Neural progenitor cell (in vitro differentiated cells): ENCODE measurements at regions not wholly inside any gene's neighbourhood (a gene's known extent, or its start where the extent isn't known, plus 50 kb on each side); places are given as distances from the start of the nearest gene placed in this dataset.

Experiments
- DNase-seq: peaks from one replicate; pipeline ENCODE4 v3.0.0-alpha.2; 2016; ENCODE audit warnings: low spot score
- H2AFZ ChIP-seq: fragments of 200-600 bp; sonication (generic); replicated peaks from 2 replicates; pipeline ENCODE4 v1.6.1; 2016; ENCODE audit warnings: antibody characterized with exemption
- H3F3A ChIP-seq: fragments of 200-600 bp; sonication (generic); 2 replicates; pipeline ENCODE4 v1.6.1; 2016; ENCODE audit warnings: antibody characterized with exemption, low read depth
- H3K27ac ChIP-seq: fragments of 200-600 bp; sonication (generic); 2 replicates; pipeline ENCODE4 v1.5.1; 2016; ENCODE audit warnings: mild to moderate bottlenecking
- H3K27me3 ChIP-seq: fragments of 200-600 bp; sonication (generic); 2 replicates; pipeline ENCODE4 v1.6.1; 2016; ENCODE audit warnings: mild to moderate bottlenecking, moderate library complexity
- H3K36me3 ChIP-seq: fragments of 200-600 bp; sonication (generic); 2 replicates; pipeline ENCODE4 v1.5.1; 2016
- H3K4me1 ChIP-seq: fragments of 200-600 bp; sonication (generic); 2 replicates; pipeline ENCODE4 v1.6.1; 2016; ENCODE audit warnings: mixed run types
- H3K4me2 ChIP-seq: fragments of 200-600 bp; sonication (generic); 2 replicates; pipeline ENCODE4 v1.6.1; 2016
- H3K4me3 ChIP-seq: fragments of 200-600 bp; sonication (generic); 2 replicates; pipeline ENCODE4 v1.5.1; 2016
- H3K79me2 ChIP-seq: fragments of 200-600 bp; sonication (generic); 2 replicates; pipeline ENCODE4 v1.6.1; 2016; ENCODE audit warnings: low read depth
- H3K9ac ChIP-seq: fragments of 200-600 bp; sonication (generic); 2 replicates; pipeline ENCODE4 v1.6.1; 2016
- H3K9me3 ChIP-seq: fragments of 200-600 bp; sonication (generic); 2 replicates; pipeline ENCODE4 v1.5.1; 2016; ENCODE audit warnings: low read depth
- H4K20me1 ChIP-seq: fragments of 200-600 bp; sonication (generic); 2 replicates; pipeline ENCODE4 v1.6.1; 2016; ENCODE audit warnings: low read depth
- H3K27ac Mint-ChIP-seq: 3 replicates; pipeline ENCODE4 v1.8.0; 2021; ENCODE audit warnings: mixed read lengths
- H3K27me3 Mint-ChIP-seq: 2 replicates; pipeline ENCODE4 v1.8.0; 2022; ENCODE audit warnings: low read depth, mild to moderate bottlenecking, inconsistent platforms, moderate library complexity, mixed read lengths; ENCODE audit not compliant: insufficient read depth
- H3K36me3 Mint-ChIP-seq: 3 replicates; pipeline ENCODE4 v1.8.0; 2021; ENCODE audit warnings: mixed read lengths
- H3K4me1 Mint-ChIP-seq: 3 replicates; pipeline ENCODE4 v1.8.0; 2021; ENCODE audit warnings: mixed read lengths
- H3K4me3 Mint-ChIP-seq: 3 replicates; pipeline ENCODE4 v1.8.0; 2021; ENCODE audit warnings: mild to moderate bottlenecking, moderate library complexity, mixed read lengths
- H3K9me3 Mint-ChIP-seq: 3 replicates; pipeline ENCODE4 v1.8.0; 2020; ENCODE audit warnings: mixed read lengths
- EZH2 ChIP-seq: fragments of 200-600 bp; sonication (generic); IDR thresholded peaks from 2 replicates; pipeline ENCODE4 v1.6.1; 2017; ENCODE audit warnings: antibody characterized with exemption, mild to moderate bottlenecking, moderate library complexity
- EZH2phosphoT487 ChIP-seq: fragments of 200-600 bp; sonication (generic); IDR thresholded peaks from 2 replicates; pipeline ENCODE4 v1.6.1; 2017; ENCODE audit warnings: antibody characterized with exemption
- TF ChIP-seq, protein P1 (sequence below): fragments of 200-600 bp; sonication (generic); IDR thresholded peaks from 2 replicates; pipeline ENCODE4 v1.5.1; 2017; ENCODE audit warnings: antibody characterized with exemption, mild to moderate bottlenecking

DNA sequence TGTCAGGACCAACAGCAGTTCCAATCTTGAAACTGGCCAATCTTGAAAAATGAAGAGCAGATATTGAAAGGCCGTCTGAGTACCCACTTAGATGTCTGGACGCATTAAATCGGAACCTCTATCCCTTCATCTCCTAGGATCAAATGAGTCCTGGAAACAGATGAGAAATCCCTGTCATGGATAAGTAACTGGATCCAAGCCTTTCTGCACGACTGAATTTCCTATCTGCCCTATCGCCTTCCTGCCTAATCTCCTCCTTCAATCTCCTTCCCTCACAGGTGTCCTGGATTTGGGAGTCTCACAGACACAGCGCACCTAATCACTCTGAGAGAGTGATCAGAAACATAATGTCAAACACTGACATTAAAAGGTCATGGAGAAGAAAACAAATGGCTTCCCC lies 245.2 kb upstream of the PRSS58 start:
- Histone ChIP-seq H4K20me1 (no peaks in the 10 kb centered on the region), H3K4me2 (no peak overlapping the region), H3K4me1 (no peaks in the 10 kb centered on the region), H3K27ac (no peak overlapping the region), H3K79me2 (no peaks in the 10 kb centered on the region), H3K27me3 (no peaks in the 10 kb centered on the region), H3K9me3 (no peaks in the 10 kb centered on the region), H3K9ac (no peak overlapping the region), H3F3A (no peaks in the 10 kb centered on the region), H3K36me3 (no peaks in the 10 kb centered on the region), H3K4me3 (no peak overlapping the region), H2AFZ (no peak overlapping the region)
- no peaks in the 10 kb centered on the region for H3K9me3 Mint-ChIP-seq
- TF ChIP-seq, protein P1, sequence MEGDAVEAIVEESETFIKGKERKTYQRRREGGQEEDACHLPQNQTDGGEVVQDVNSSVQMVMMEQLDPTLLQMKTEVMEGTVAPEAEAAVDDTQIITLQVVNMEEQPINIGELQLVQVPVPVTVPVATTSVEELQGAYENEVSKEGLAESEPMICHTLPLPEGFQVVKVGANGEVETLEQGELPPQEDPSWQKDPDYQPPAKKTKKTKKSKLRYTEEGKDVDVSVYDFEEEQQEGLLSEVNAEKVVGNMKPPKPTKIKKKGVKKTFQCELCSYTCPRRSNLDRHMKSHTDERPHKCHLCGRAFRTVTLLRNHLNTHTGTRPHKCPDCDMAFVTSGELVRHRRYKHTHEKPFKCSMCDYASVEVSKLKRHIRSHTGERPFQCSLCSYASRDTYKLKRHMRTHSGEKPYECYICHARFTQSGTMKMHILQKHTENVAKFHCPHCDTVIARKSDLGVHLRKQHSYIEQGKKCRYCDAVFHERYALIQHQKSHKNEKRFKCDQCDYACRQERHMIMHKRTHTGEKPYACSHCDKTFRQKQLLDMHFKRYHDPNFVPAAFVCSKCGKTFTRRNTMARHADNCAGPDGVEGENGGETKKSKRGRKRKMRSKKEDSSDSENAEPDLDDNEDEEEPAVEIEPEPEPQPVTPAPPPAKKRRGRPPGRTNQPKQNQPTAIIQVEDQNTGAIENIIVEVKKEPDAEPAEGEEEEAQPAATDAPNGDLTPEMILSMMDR, result no peak
- no peak for TF ChIP-seq EZH2phosphoT487
- TF ChIP-seq EZH2, result no peak
- DNase-seq, result no peak
- H3K4me1 Mint-ChIP-seq, result no peaks in the 10 kb centered on the region
- no peaks in the 10 kb centered on the region for H3K36me3 Mint-ChIP-seq
- no peak overlapping the region for H3K27ac Mint-ChIP-seq
- H3K4me3 Mint-ChIP-seq, result no peak overlapping the region
- peaks cover 2% of the 10 kb centered on the region for H3K27me3 Mint-ChIP-seq

DNA sequence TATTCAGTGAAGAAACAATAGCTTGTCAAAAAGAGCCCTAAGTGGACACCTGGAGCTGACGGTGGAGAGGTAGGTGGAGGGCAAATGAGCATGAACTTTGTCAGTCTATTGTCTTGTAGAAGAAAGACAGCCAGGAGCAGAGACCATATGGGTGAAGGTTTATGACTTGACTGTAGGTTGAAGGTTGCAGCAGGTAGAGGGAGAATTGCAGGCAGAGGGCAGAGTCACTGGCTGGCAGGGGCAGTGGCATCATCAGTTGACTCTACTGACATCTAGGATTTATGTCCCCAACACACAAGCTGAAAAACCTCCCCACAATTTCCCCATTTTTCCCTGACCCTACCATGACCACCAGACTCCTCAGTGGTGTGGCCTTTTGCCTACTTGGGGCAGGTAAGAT lies 243.6 kb upstream of the PRSS58 start:
- H3K79me2 ChIP-seq, result no peaks in the 10 kb centered on the region
- Mint-ChIP-seq H3K4me1 (peaks cover 4% of the 10 kb centered on the region), H3K4me3 (no peak overlapping the region), H3K27me3 (peaks cover 7% of the 10 kb centered on the region), H3K9me3 (no peaks in the 10 kb centered on the region), H3K27ac (no peak overlapping the region), H3K36me3 (no peaks in the 10 kb centered on the region)
- H3K9ac ChIP-seq, result no peak overlapping the region
- no peaks in the 10 kb centered on the region for H3K9me3 ChIP-seq
- no peak overlapping the region for H3K4me2 ChIP-seq
- H2AFZ ChIP-seq, result no peak overlapping the region
- H3K36me3 ChIP-seq, result no peaks in the 10 kb centered on the region
- H3K4me1 ChIP-seq, result no peaks in the 10 kb centered on the region
- TF ChIP-seq EZH2phosphoT487 (no peak), EZH2 (no peak)
- TF ChIP-seq, protein P1, result no peak
- H3K4me3 ChIP-seq, result no peak overlapping the region
- H3F3A ChIP-seq, result no peaks in the 10 kb centered on the region
- no peak for DNase-seq
- no peak overlapping the region for H3K27ac ChIP-seq
- H3K27me3 ChIP-seq, result peaks cover under 1% of the 10 kb centered on the region
- no peaks in the 10 kb centered on the region for H4K20me1 ChIP-seq

DNA sequence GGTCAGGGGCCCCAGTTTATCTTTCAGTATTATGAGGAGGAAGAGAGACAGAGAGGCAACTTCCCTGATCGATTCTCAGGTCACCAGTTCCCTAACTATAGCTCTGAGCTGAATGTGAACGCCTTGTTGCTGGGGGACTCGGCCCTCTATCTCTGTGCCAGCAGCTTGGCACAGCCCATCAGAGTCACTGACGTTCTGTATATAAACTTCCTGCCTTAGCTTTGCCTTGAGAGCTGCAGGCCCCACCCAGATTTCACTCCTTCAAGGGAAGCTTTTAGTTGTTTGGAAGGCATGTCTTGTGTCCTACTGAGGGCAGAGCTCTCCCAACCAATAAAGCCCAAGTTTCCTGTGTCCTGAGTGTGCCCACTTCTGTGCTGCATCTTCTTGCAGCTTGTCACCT lies 242.5 kb upstream of the PRSS58 start:
- Histone ChIP-seq H3F3A (no peaks in the 10 kb centered on the region), H3K4me3 (no peak overlapping the region), H3K4me1 (no peaks in the 10 kb centered on the region), H3K27ac (no peak overlapping the region), H3K4me2 (no peak overlapping the region), H3K36me3 (no peaks in the 10 kb centered on the region), H3K79me2 (no peaks in the 10 kb centered on the region), H3K9me3 (no peaks in the 10 kb centered on the region), H4K20me1 (no peaks in the 10 kb centered on the region), H3K27me3 (peaks cover 11% of the 10 kb centered on the region), H3K9ac (no peak overlapping the region), H2AFZ (no peak overlapping the region)
- Mint-ChIP-seq H3K4me1 (peaks cover 7% of the 10 kb centered on the region), H3K9me3 (no peaks in the 10 kb centered on the region), H3K27me3 (peaks cover 10% of the 10 kb centered on the region), H3K36me3 (no peaks in the 10 kb centered on the region), H3K4me3 (no peak overlapping the region), H3K27ac (no peak overlapping the region)
- TF ChIP-seq, protein P1, result no peak
- TF ChIP-seq EZH2 (no peak), EZH2phosphoT487 (no peak)
- DNase-seq, result no peak

DNA sequence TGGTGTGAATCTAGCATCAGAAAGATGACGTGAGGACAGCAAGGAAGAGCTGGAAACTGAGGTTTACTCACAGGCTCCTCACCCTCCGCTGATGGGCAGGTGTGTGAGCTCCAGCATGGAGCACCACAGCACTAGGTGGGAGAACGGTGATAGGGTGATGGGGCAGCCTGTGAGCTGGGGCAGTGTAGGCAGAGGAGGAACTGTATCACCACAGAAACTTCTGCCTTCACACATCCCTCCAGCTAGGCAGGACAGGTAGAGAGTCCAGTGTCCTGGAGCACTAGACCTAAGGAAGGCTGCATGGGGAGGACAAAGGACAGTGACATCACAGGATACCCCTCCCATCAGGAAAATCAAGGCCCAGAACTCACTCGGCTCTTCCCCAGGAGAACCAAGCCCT lies 241.8 kb upstream of the PRSS58 start:
- no peak overlapping the region for H3K27ac Mint-ChIP-seq
- H3K9me3 Mint-ChIP-seq, result no peaks in the 10 kb centered on the region
- Histone ChIP-seq H4K20me1 (no peaks in the 10 kb centered on the region), H3K4me1 (no peaks in the 10 kb centered on the region), H3K79me2 (no peaks in the 10 kb centered on the region), H3K4me3 (no peak overlapping the region), H3K36me3 (no peaks in the 10 kb centered on the region), H3K9me3 (no peaks in the 10 kb centered on the region), H3K27me3 (peaks cover 18% of the 10 kb centered on the region), H3K27ac (no peak overlapping the region), H3K9ac (no peak overlapping the region), H3F3A (no peaks in the 10 kb centered on the region), H2AFZ (no peak overlapping the region), H3K4me2 (no peak overlapping the region)
- H3K4me1 Mint-ChIP-seq, result peaks cover 7% of the 10 kb centered on the region
- DNase-seq, result no peak
- no peak overlapping the region for H3K4me3 Mint-ChIP-seq
- peaks cover 10% of the 10 kb centered on the region for H3K27me3 Mint-ChIP-seq
- no peaks in the 10 kb centered on the region for H3K36me3 Mint-ChIP-seq
- no peak for TF ChIP-seq EZH2phosphoT487
